HL-60 (cell line): ENCODE measurements at regions not wholly inside any gene's neighbourhood (a gene's known extent, or its start where the extent isn't known, plus 50 kb on each side); places are given as distances from the start of the nearest gene placed in this dataset.
"Not testable (repeated sequence)": the region's sequence is repeated elsewhere in the genome, so short reads cannot be mapped to it uniquely, and the experiment has no call there.

ENCODE experiments used
- DNase-seq, 2 experiments: peaks; one replicate each; pipeline ENCODE4 v3.0.0-alpha.2; 2010 to 2020; ENCODE audit warnings: low read depth in 1 of 2, low spot score in 1 of 2
- H3K27ac ChIP-seq: fragments of 250-450 bp; sonication (Bioruptor Pico); replicated peaks from 2 replicates; pipeline ENCODE4 v1.5.1; 2020; ENCODE audit warnings: mild to moderate bottlenecking, moderate library complexity
- H3K27me3 ChIP-seq: fragments of 250-450 bp; sonication (Bioruptor Pico); 2 replicates; pipeline ENCODE4 v1.5.1; 2021; ENCODE audit warnings: mild to moderate bottlenecking, moderate library complexity; ENCODE audit not compliant: insufficient read depth, poor library complexity, severe bottlenecking
- H3K4me3 ChIP-seq: replicated peaks from 2 replicates; pipeline ENCODE4 v1.5.1; 2011; ENCODE audit warnings: mild to moderate bottlenecking, control low read depth, low read length; ENCODE audit not compliant: insufficient read depth
- CTCF ChIP-seq: IDR thresholded peaks from one replicate; pipeline ENCODE4 v1.5.1; 2011; ENCODE audit warnings: low read length, control low read depth, inconsistent platforms; ENCODE audit not compliant: insufficient read depth
- GABPA ChIP-seq: IDR thresholded peaks from 2 replicates; pipeline ENCODE4 v1.6.1; 2012; ENCODE audit warnings: low read depth
- POLR2AphosphoS5 ChIP-seq: IDR thresholded peaks from 2 replicates; pipeline ENCODE4 v1.6.1; 2012; ENCODE audit warnings: low read depth
- REST ChIP-seq: IDR thresholded peaks from 2 replicates; pipeline ENCODE4 v1.6.1; 2012; ENCODE audit warnings: low read depth; ENCODE audit not compliant: insufficient replicate concordance
- SPI1 ChIP-seq: IDR thresholded peaks from 2 replicates; pipeline ENCODE4 v1.6.1; 2012; ENCODE audit warnings: low read depth, mild to moderate bottlenecking, borderline replicate concordance

- no peak for TF ChIP-seq CTCF
- TF ChIP-seq REST, result no peak
- no peak for TF ChIP-seq SPI1
- no peak for TF ChIP-seq GABPA
- TF ChIP-seq POLR2AphosphoS5, result no peak
- no peak for DNase-seq
- Histone ChIP-seq H3K27me3 (no peaks in the 10 kb centered on the region), H3K27ac (no peak overlapping the region), H3K4me3 (no peak overlapping the region)
These were observed 101.2 kb upstream of the DUSP21 start for GRCh38 chrX:44742480-44743155.

GRCh38 chrX:44741859-44742258 lies 102.0 kb upstream of the DUSP21 start:
- DNase-seq, H3K27ac ChIP-seq, H3K4me3 ChIP-seq, H3K27me3 ChIP-seq: not testable (repeated sequence)

GRCh38 chrX:44741458-44741857 lies 102.4 kb upstream of the DUSP21 start:
- not testable (repeated sequence) for H3K27me3 ChIP-seq, H3K27ac ChIP-seq, H3K4me3 ChIP-seq, DNase-seq

- Histone ChIP-seq H3K27me3 (no peaks in the 10 kb centered on the region), H3K27ac (no peak overlapping the region), H3K4me3 (no peak overlapping the region)
- no peak for DNase-seq
- TF ChIP-seq SPI1 (no peak), REST (no peak), CTCF (no peak), POLR2AphosphoS5 (no peak), GABPA (no peak)
These were observed 108.3 kb upstream of the DUSP21 start for GRCh38 chrX:44735498-44735897.

- TF ChIP-seq SPI1 (no peak), GABPA (no peak), REST (no peak), POLR2AphosphoS5 (no peak), CTCF (no peak)
- H3K27me3 ChIP-seq, result no peaks in the 10 kb centered on the region
- DNase-seq, result no peak
- H3K27ac ChIP-seq, result no peak overlapping the region
- H3K4me3 ChIP-seq, result no peak overlapping the region
These were observed 109.9 kb upstream of the DUSP21 start for GRCh38 chrX:44733931-44734330.
